ENCODE measurements at regions not wholly inside any gene's neighbourhood (a gene's known extent, or its start where the extent isn't known, plus 50 kb on each side); places are given as distances from the start of the nearest gene placed in this dataset.

DNA sequence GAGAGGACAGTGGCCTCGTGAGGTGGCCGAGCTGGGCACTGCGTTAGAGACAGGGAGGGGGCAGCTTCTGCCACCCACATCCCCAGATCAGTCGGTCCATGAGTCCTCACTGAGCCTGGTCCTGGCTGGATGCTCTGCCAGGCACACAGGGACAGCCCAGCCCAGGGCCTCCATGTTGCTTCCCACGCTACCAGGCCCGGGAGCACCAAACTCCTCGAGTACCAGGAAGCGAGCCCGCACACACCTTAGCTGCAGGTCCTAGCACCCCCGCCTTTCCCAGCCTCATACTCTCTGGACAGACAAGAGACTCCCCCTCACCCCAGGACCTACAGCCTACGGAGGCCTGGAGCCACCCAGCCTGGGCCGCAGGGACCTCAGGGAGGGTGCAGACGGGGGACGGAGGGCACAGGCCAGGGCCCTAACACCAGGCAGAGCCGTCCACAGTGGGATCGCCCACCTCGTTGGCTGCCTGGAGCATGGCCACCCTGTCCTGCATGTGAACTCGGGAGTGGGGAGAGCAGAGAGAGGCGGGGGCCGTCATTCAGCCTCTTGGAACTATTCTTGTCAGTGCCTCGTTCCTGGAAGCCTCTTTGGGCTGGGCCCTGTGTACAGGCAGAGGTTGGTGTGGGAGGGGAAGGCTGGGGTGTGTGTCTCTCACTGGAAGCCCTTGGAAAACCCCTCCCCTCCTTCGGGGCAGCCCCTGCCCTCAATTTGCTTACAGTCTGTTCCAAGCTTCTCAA lies 90.9 kb upstream of the RUNX3 start:
- Histone ChIP-seq H2AFZ (ENCODE audit: low read length) (no peak overlapping the region), H3K79me2 (ENCODE audit: insufficient read depth, low read length) (no peaks in the 10 kb centered on the region), H3K9me3 (ENCODE audit: low read length) (no peaks in the 10 kb centered on the region), H3K9ac (ENCODE audit: insufficient read depth, low read depth, low read length) (no peak overlapping the region), H4K20me1 (ENCODE audit: insufficient read depth, low read length) (no peaks in the 10 kb centered on the region), H3K36me3 (replicated peaks in 1 of 2; ENCODE audit: control insufficient read depth in 1 of 2, insufficient read depth in 2 of 2, low read length in 2 of 2) (no peaks in the 10 kb centered on the region), H3K4me1 (ENCODE audit: insufficient read depth, low read length) (peaks cover 25% of the 10 kb centered on the region), H3K4me2 (ENCODE audit: low read depth, low read length) (peak overlapping the region; percentile 15; the same call in 1 of the 2 replicates), H3K27ac (ENCODE audit: extremely low read length, insufficient read depth, low read length) (no peak overlapping the region), H3K4me3 (replicated peaks in 1 of 3; ENCODE audit: insufficient read depth in 1 of 3, low read depth in 2 of 3, low read length in 3 of 3) (no peak overlapping the region; a peak in 2 of 6 replicates), H3K27me3 (ENCODE audit: control insufficient read depth in 1 of 2, insufficient read depth in 2 of 2, low read length in 2 of 2) (peaks cover 5% of the 10 kb centered on the region in 2 experiments; a peak in 2 of 5 replicates)
- DNase-seq (ENCODE audit: low spot score) (no peak), ATAC-seq (no peak; the same call in 1 of the 3 replicates), FAIRE-seq (no peak)
- no TSS peak for BruUV-seq (replicated peaks)
- intact Hi-C loops (cut with micrococcal nuclease; ENCODE audit: unreplicated experiment) (no loop called here), in situ Hi-C loops (cut with HindIII; ENCODE audit: extremely low pct_ligation_motif_present, low pct_unique_long_range_greater_than_20kb) (no loop called here)
- CTCF ChIA-PET (ENCODE audit: low intra/inter-chr PET ratio, low total read pairs) = no interaction called here
- POLR2A ChIA-PET = no interaction called here
- 10% methylated on average over 5 of the region's 22 CpGs for WGBS (ENCODE audit: low lambda C conversion rate)
- TF ChIP-seq PCBP1 (IDR thresholded peaks at IDR 0.05; ENCODE audit: borderline replicate concordance, low read depth, low read length) (0 out of 2 replicates have a peak, but pooled peaks have one; percentile 26), HNF1B (CRISPR knock-in tag; IDR thresholded peaks at IDR 0.05) (no peak), ZNF788 (CRISPR knock-in tag; IDR thresholded peaks at IDR 0.05; ENCODE audit: borderline replicate concordance) (no peak), ZNF660 (CRISPR knock-in tag; IDR thresholded peaks at IDR 0.05; ENCODE audit: borderline replicate concordance, low read depth) (no peak), HMGXB4 (CRISPR knock-in tag; IDR thresholded peaks at IDR 0.05; ENCODE audit: borderline replicate concordance in 1 of 2, low read depth in 1 of 2) (0 out of 4 replicates have a peak, but pooled peaks of 1 of the 2 experiments have one; percentile 4), HNF1A (IDR thresholded peaks at IDR 0.05; ENCODE audit: low read depth) (no peak), HNF1A (CRISPR knock-in tag; IDR thresholded peaks at IDR 0.05; ENCODE audit: borderline replicate concordance) (no peak), ZNF326 (CRISPR knock-in tag; IDR thresholded peaks at IDR 0.05; ENCODE audit: borderline replicate concordance) (no peak)

All from HepG2 (cell line).